ENCODE measurements at regions not wholly inside any gene's neighbourhood (a gene's known extent, or its start where the extent isn't known, plus 50 kb on each side); places are given as distances from the start of the nearest gene placed in this dataset.

- H2BK120ac ChIP-seq (ENCODE audit: low read depth, low read length) = no peak overlapping the region
- H2BK20ac ChIP-seq (ENCODE audit: low read depth, low read length) = no peak overlapping the region
- no peak for DNase-seq
- ChIA-PET CTCF (no interaction called here), POLR2A (ENCODE audit: unreplicated experiment) (no interaction called here)
- no peak for ATAC-seq (ENCODE audit: low read depth)
- in situ Hi-C loops (cut with MboI; ENCODE audit: low sequenced_read_pairs) = no loop called here
- no peak overlapping the region for H2AFZ ChIP-seq (replicated peaks; ENCODE audit: low read length, poor library complexity)
- no peak overlapping the region for H3K9ac ChIP-seq (ENCODE audit: low read depth, low read length)
- no peak overlapping the region for H2AK9ac ChIP-seq (replicated peaks; ENCODE audit: low read depth, low read length, poor library complexity)
- no peak overlapping the region for H4K5ac ChIP-seq (ENCODE audit: low read depth, low read length)
- H3K27me3 ChIP-seq (ENCODE audit: control insufficient read depth, insufficient read depth, low read length) = no peaks in the 10 kb centered on the region
- H2AK5ac ChIP-seq (ENCODE audit: low read depth, low read length) = no peak overlapping the region
- no peak overlapping the region for H3K18ac ChIP-seq (ENCODE audit: low read depth, low read length)
- H4K8ac ChIP-seq (ENCODE audit: low read depth in 2 of 2, low read length in 2 of 2) = no peak overlapping the region
- WGBS, 2 experiments (ENCODE audit: extremely low coverage in 2 of 2, insufficient read length in 1 of 2) = no CpG with 5 or more reads among the region's 12 CpGs
- no peaks in the 10 kb centered on the region; the same call in 1 of the 2 replicates for H3K9me3 ChIP-seq (ENCODE audit: control insufficient read depth, insufficient read depth, low read length)
- H3K4me1 ChIP-seq (ENCODE audit: control insufficient read depth, insufficient read depth, low read length) = no peaks in the 10 kb centered on the region
- no peak overlapping the region for H3K14ac ChIP-seq (replicated peaks; ENCODE audit: low read depth, low read length)
- H3K79me1 ChIP-seq (ENCODE audit: low read depth in 1 of 2, low read length in 2 of 2) = no peaks in the 10 kb centered on the region
- no peak overlapping the region for H2BK5ac ChIP-seq (ENCODE audit: low read depth, low read length, poor library complexity, severe bottlenecking)
- dilution Hi-C loops (cut with HindIII; ENCODE audit: low sequenced_read_pairs, unreplicated experiment) = no loop called here
- intact Hi-C loops (cut with micrococcal nuclease) = no loop called here
- H3K9me1 ChIP-seq (ENCODE audit: insufficient read depth, low read length) = no peaks in the 10 kb centered on the region
- H3K4me2 ChIP-seq (ENCODE audit: low read depth, low read length) = no peak overlapping the region
- no peak overlapping the region for H3K4ac ChIP-seq (ENCODE audit: low read depth, low read length)
- H2BK15ac ChIP-seq (ENCODE audit: low read depth, low read length) = no peak overlapping the region
- H3K27ac ChIP-seq (ENCODE audit: insufficient read depth, low read length) = no peak overlapping the region
- TF ChIP-seq MAFK (IDR thresholded peaks at IDR 0.05; ENCODE audit: low read depth, low read length) (no peak), POLR2A (IDR thresholded peaks at IDR 0.05; ENCODE audit: low read depth, low read length) (no peak), BHLHE40 (IDR thresholded peaks at IDR 0.05; ENCODE audit: low read depth, low read length) (no peak), NFE2L2 (IDR thresholded peaks at IDR 0.05; ENCODE audit: low read depth, low read length) (no peak), FOS (IDR thresholded peaks at IDR 0.05; ENCODE audit: low read depth, low read length) (no peak), RAD21 (IDR thresholded peaks at IDR 0.05; ENCODE audit: low read length) (no peak), USF2 (IDR thresholded peaks at IDR 0.05; ENCODE audit: low read depth, low read length) (no peak), MAZ (IDR thresholded peaks at IDR 0.05; ENCODE audit: borderline replicate concordance, low read depth, low read length) (no peak), RCOR1 (IDR thresholded peaks at IDR 0.05; ENCODE audit: insufficient replicate concordance, low read length) (no peak)
- TF ChIP-seq, protein P1, sequence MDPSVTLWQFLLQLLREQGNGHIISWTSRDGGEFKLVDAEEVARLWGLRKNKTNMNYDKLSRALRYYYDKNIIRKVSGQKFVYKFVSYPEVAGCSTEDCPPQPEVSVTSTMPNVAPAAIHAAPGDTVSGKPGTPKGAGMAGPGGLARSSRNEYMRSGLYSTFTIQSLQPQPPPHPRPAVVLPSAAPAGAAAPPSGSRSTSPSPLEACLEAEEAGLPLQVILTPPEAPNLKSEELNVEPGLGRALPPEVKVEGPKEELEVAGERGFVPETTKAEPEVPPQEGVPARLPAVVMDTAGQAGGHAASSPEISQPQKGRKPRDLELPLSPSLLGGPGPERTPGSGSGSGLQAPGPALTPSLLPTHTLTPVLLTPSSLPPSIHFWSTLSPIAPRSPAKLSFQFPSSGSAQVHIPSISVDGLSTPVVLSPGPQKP (IDR thresholded peaks at IDR 0.05; ENCODE audit: borderline replicate concordance, low read depth, low read length) = no peak
- H3K56ac ChIP-seq (ENCODE audit: extremely low read depth, insufficient read depth, low read length) = no peak overlapping the region
- H3K23ac ChIP-seq (ENCODE audit: low read depth, low read length) = no peak overlapping the region
- no TSS peak for BruUV-seq (replicated peaks)
- H4K91ac ChIP-seq (ENCODE audit: insufficient read depth, low read depth, low read length) = no peak overlapping the region
- H3K4me3 ChIP-seq (ENCODE audit: insufficient read depth, low read depth, low read length) = no peak overlapping the region
- H4K20me1 ChIP-seq (ENCODE audit: insufficient read depth, low read length) = no peaks in the 10 kb centered on the region
- no peaks in the 10 kb centered on the region for H3K36me3 ChIP-seq (ENCODE audit: control insufficient read depth, insufficient read depth, low read length)
Measured at GRCh38 chr20:59441860-59442810, 141.7 kb downstream of the EDN3 start.
